ENCODE measurements at regions not wholly inside any gene's neighbourhood (a gene's known extent, or its start where the extent isn't known, plus 50 kb on each side); places are given as distances from the start of the nearest gene placed in this dataset.

DNA sequence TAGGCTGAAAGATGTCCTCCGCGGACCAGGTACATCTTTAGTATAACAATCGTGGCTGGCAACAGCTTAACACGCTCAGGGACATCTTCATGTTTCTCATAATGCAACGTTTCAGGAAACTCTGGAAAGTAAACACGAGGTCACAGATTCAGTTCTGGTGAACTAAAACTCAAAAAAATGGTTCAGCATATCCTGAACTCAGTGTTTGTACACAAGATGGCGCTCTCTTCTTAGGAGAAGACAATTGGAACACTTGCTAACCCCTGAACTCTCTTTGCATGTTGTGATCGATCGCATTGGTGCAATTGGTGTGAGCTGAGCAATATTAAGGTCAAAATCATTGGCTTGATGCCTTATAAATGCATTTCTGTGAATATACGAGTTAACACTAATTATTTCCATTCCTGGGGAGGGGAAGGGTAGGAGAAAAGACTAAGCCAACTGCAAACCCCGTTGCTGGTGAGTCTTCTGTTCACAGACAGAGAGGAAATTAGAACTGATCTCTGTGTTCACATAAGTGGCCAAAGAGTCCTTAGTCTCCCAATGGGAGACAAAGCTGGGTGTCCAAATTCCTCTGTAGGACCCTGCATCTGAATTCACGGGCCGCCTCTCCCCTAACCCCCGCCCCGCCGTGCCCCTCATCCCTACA lies 52.6 kb upstream of the FAM180A start:
- TF ChIP-seq ZBTB7A (IDR thresholded peaks at IDR 0.05; ENCODE audit: low read depth) (no peak), CREB1 (IDR thresholded peaks at IDR 0.05; ENCODE audit: low read depth) (no peak), EP300 (IDR thresholded peaks at IDR 0.05; ENCODE audit: borderline replicate concordance) (no peak)
- TF ChIP-seq, protein P1, sequence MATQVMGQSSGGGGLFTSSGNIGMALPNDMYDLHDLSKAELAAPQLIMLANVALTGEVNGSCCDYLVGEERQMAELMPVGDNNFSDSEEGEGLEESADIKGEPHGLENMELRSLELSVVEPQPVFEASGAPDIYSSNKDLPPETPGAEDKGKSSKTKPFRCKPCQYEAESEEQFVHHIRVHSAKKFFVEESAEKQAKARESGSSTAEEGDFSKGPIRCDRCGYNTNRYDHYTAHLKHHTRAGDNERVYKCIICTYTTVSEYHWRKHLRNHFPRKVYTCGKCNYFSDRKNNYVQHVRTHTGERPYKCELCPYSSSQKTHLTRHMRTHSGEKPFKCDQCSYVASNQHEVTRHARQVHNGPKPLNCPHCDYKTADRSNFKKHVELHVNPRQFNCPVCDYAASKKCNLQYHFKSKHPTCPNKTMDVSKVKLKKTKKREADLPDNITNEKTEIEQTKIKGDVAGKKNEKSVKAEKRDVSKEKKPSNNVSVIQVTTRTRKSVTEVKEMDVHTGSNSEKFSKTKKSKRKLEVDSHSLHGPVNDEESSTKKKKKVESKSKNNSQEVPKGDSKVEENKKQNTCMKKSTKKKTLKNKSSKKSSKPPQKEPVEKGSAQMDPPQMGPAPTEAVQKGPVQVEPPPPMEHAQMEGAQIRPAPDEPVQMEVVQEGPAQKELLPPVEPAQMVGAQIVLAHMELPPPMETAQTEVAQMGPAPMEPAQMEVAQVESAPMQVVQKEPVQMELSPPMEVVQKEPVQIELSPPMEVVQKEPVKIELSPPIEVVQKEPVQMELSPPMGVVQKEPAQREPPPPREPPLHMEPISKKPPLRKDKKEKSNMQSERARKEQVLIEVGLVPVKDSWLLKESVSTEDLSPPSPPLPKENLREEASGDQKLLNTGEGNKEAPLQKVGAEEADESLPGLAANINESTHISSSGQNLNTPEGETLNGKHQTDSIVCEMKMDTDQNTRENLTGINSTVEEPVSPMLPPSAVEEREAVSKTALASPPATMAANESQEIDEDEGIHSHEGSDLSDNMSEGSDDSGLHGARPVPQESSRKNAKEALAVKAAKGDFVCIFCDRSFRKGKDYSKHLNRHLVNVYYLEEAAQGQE (IDR thresholded peaks at IDR 0.05; ENCODE audit: low read depth), result no peak
